Brain microvascular endothelial cell (primary cell): ENCODE measurements at regions not wholly inside any gene's neighbourhood (a gene's known extent, or its start where the extent isn't known, plus 50 kb on each side); places are given as distances from the start of the nearest gene placed in this dataset.

Experiments used
- DNase-seq: peaks from one replicate; pipeline ENCODE4 v3.0.0-alpha.2; 2020
- H3K27ac ChIP-seq: fragments of 250-450 bp; sonication (Bioruptor Pico); 2 replicates; pipeline ENCODE4 v1.5.1; 2020; ENCODE audit warnings: mild to moderate bottlenecking, moderate library complexity
- H3K27me3 ChIP-seq: fragments of 250-450 bp; sonication (Bioruptor Pico); replicated peaks from 2 replicates; pipeline ENCODE4 v1.5.1; 2020; ENCODE audit warnings: mild to moderate bottlenecking
- H3K36me3 ChIP-seq: fragments of 250-450 bp; sonication (Bioruptor Pico); replicated peaks from 2 replicates; pipeline ENCODE4 v1.5.1; 2020; ENCODE audit warnings: mild to moderate bottlenecking
- H3K4me3 ChIP-seq: 2 replicates; pipeline ENCODE4 v1.5.1; 2011; ENCODE audit warnings: low read depth, mild to moderate bottlenecking, control low read depth, low read length, moderate library complexity
- CTCF ChIP-seq: IDR thresholded peaks from 2 replicates; pipeline ENCODE4 v1.5.1; 2011; ENCODE audit warnings: low read depth, mild to moderate bottlenecking, moderate library complexity, low read length, control low read depth, inconsistent platforms; ENCODE audit errors: missing control alignments
- in situ Hi-C: cut with HindIII; loops from 2 replicates; pipeline ENCODE4 v1.10.0; 2017; ENCODE audit warnings: low sequenced_read_pairs, low pct_ligation_motif_present

GRCh38 chrX:39818750-39819149 is 279.0 kb downstream of the BCOR start:
- H3K36me3 ChIP-seq = no peaks in the 10 kb centered on the region
- no peaks in the 10 kb centered on the region for H3K27me3 ChIP-seq
- TF ChIP-seq CTCF = no peak
- DNase-seq = no peak
- H3K27ac ChIP-seq = no peak overlapping the region
- in situ Hi-C loops = loop anchor here (25.0 kb wide), 1 partner anchor 94 kb away; no protein-coding TSS in a partner anchor
- no peak overlapping the region for H3K4me3 ChIP-seq

- in situ Hi-C loops = loop anchor here (25.0 kb wide), 1 partner anchor 92 kb away; no protein-coding TSS in a partner anchor
- DNase-seq = no peak
- Histone ChIP-seq H3K4me3 (no peak overlapping the region), H3K27me3 (no peaks in the 10 kb centered on the region), H3K27ac (no peak overlapping the region), H3K36me3 (no peaks in the 10 kb centered on the region)
- no peak for TF ChIP-seq CTCF
These were observed 277.6 kb downstream of the BCOR start for GRCh38 chrX:39819921-39820849.

GRCh38 chrX:39820938-39821708 is 276.6 kb downstream of the BCOR start:
- Histone ChIP-seq H3K27ac (no peak overlapping the region), H3K4me3 (peak overlapping the region; percentile 43), H3K36me3 (no peaks in the 10 kb centered on the region), H3K27me3 (no peaks in the 10 kb centered on the region)
- TF ChIP-seq CTCF = no peak
- in situ Hi-C loops = loop anchor here (25.0 kb wide), 1 partner anchor 91 kb away; no protein-coding TSS in a partner anchor
- no peak for DNase-seq

- no peak for DNase-seq
- no peaks in the 10 kb centered on the region for H3K36me3 ChIP-seq
- no peak for TF ChIP-seq CTCF
- in situ Hi-C loops = loop anchor here (25.0 kb wide), 1 partner anchor 91 kb away; no protein-coding TSS in a partner anchor
- peak overlapping the region; percentile 33 for H3K4me3 ChIP-seq
- H3K27me3 ChIP-seq = no peaks in the 10 kb centered on the region
- no peak overlapping the region for H3K27ac ChIP-seq
These were observed 276.1 kb downstream of the BCOR start for GRCh38 chrX:39821709-39822095.

- no peak overlapping the region for H3K4me3 ChIP-seq
- DNase-seq = no peak
- no peaks in the 10 kb centered on the region for H3K27me3 ChIP-seq
- TF ChIP-seq CTCF = no peak
- no peaks in the 10 kb centered on the region for H3K36me3 ChIP-seq
- H3K27ac ChIP-seq = no peak overlapping the region
- in situ Hi-C loops = loop anchor here (25.0 kb wide), 1 partner anchor 90 kb away; no protein-coding TSS in a partner anchor
These were observed 275.5 kb downstream of the BCOR start for GRCh38 chrX:39822133-39822748.
